SK-N-SH (cell line): ENCODE measurements at regions not wholly inside any gene's neighbourhood (a gene's known extent, or its start where the extent isn't known, plus 50 kb on each side); places are given as distances from the start of the nearest gene placed in this dataset.

Experiments used
- CTCF ChIA-PET: fragments of 300-600, 350-600 bp; formaldehyde crosslinking; extraction: SDS; loops from one replicate; lab custom pipeline; 2021; lab: Yijun Ruan, JAX
- POLR2A ChIA-PET: fragments of 350-600 bp; sonication (Branson Sonifier 250); formaldehyde crosslinking; extraction: SDS; loops from one replicate; lab custom pipeline; 2020; ENCODE audit warnings: antibody characterized with exemption, inconsistent platforms; lab: Yijun Ruan, JAX
- DNase-seq: peaks from one replicate; pipeline ENCODE4 v3.0.0; 2012
- H2AFZ ChIP-seq: fragments of 200-600 bp; sonication (generic); 2 replicates; pipeline ENCODE4 v1.8.1; 2016; ENCODE audit warnings: antibody characterized with exemption, mild to moderate bottlenecking, low read depth
- H3F3A ChIP-seq: fragments of 200-600 bp; sonication (generic); replicated peaks from 2 replicates; pipeline ENCODE3; 2016; ENCODE audit warnings: antibody characterized with exemption, mild to moderate bottlenecking; ENCODE audit not compliant: insufficient read depth
- H3K27ac ChIP-seq, 2 experiments: fragments of 200-500 bp in 1 of 2; fragments of 200-600 bp in 1 of 2; sonication (Bioruptor generic) in 1 of 2; sonication (generic), shearing (Covaris generic) in 1 of 2; 2 replicates each; pipeline versions ENCODE4 v1.5.1 to v1.6.1; 2014 to 2016; ENCODE audit warnings: low read depth in 2 of 2, inconsistent platforms in 1 of 2, low read length in 1 of 2, mild to moderate bottlenecking in 1 of 2, mixed read lengths in 1 of 2
- H3K27me3 ChIP-seq: fragments of 200-600 bp; sonication (generic), shearing (Covaris generic); 2 replicates; pipeline ENCODE4 v1.6.1; 2016; ENCODE audit warnings: mixed run types; ENCODE audit not compliant: insufficient read depth
- H3K36me3 ChIP-seq, 2 experiments: fragments of 200-500 bp in 1 of 2; fragments of 200-600 bp in 1 of 2; sonication (Bioruptor generic) in 1 of 2; sonication (generic) in 1 of 2; replicated peaks in 1 of 2; 2 replicates each; pipeline versions ENCODE3 to v1.5.1; 2014 to 2016; ENCODE audit warnings: low read length in 1 of 2, mild to moderate bottlenecking in 1 of 2; ENCODE audit not compliant: insufficient read depth in 2 of 2, control insufficient read depth in 1 of 2
- H3K4me1 ChIP-seq, 2 experiments: fragments of 200-500 bp in 1 of 2; fragments of 200-600 bp in 1 of 2; sonication (Bioruptor generic) in 1 of 2; sonication (generic), shearing (Covaris generic) in 1 of 2; 2 replicates each; pipeline versions ENCODE4 v1.5.1 to v1.6.1; 2014 to 2016; ENCODE audit warnings: low read depth in 1 of 2, low read length in 1 of 2, mixed run types in 1 of 2; ENCODE audit not compliant: insufficient read depth in 2 of 2, control insufficient read depth in 1 of 2
- H3K4me2 ChIP-seq: fragments of 200-600 bp; sonication (generic), shearing (Covaris generic); 2 replicates; pipeline ENCODE4 v1.6.1; 2017; ENCODE audit warnings: mixed run types
- H3K4me3 ChIP-seq, 2 experiments: fragments of 200-500 bp in 1 of 2; fragments of 200-600 bp in 1 of 2; sonication (Bioruptor generic) in 1 of 2; sonication (generic), shearing (Covaris generic) in 1 of 2; 2 replicates each; pipeline versions ENCODE4 v1.5.1 to v1.8.1; 2014 to 2016; ENCODE audit warnings: low read depth in 2 of 2, inconsistent platforms in 1 of 2, low read length in 1 of 2, mild to moderate bottlenecking in 1 of 2, mixed read lengths in 1 of 2, moderate library complexity in 1 of 2
- H3K79me2 ChIP-seq: fragments of 200-600 bp; sonication (generic); 2 replicates; pipeline ENCODE4 v1.8.1; 2017; ENCODE audit warnings: mild to moderate bottlenecking; ENCODE audit not compliant: insufficient read depth
- H3K9ac ChIP-seq: fragments of 200-600 bp; sonication (generic); 2 replicates; pipeline ENCODE4 v1.6.1; 2017; ENCODE audit warnings: mixed run types
- H3K9me2 ChIP-seq: fragments of 200-600 bp; sonication (generic); 2 replicates; pipeline ENCODE4 v1.6.1; 2017; ENCODE audit warnings: mixed run types
- H3K9me3 ChIP-seq: fragments of 200-600 bp; sonication (generic); 2 replicates; pipeline ENCODE4 v1.6.1; 2017; ENCODE audit warnings: mixed run types, mild to moderate bottlenecking, moderate library complexity
- H4K20me1 ChIP-seq: fragments of 200-600 bp; sonication (generic); 2 replicates; pipeline ENCODE4 v1.6.1; 2017; ENCODE audit warnings: mild to moderate bottlenecking, mixed run types; ENCODE audit not compliant: insufficient read depth
- CHD2 ChIP-seq: fragments of 150-350 bp; IDR thresholded peaks from 2 replicates; pipeline ENCODE4 v1.6.1; 2018; ENCODE audit warnings: low read length; ENCODE audit not compliant: partially characterized antibody
- ELF1 ChIP-seq: IDR thresholded peaks from 2 replicates; pipeline ENCODE4 v1.4.0; 2012
- EP300 ChIP-seq, 2 experiments: IDR thresholded peaks; 2 replicates each; pipeline versions ENCODE4 v1.4.0 to v1.6.1; 2012; ENCODE audit warnings: borderline replicate concordance in 1 of 2, low read depth in 1 of 2, low read length in 1 of 2
- FOXJ3 ChIP-seq: sonication (generic); formaldehyde crosslinking; IDR thresholded peaks from 2 replicates; pipeline ENCODE4 v1.5.1; 2020; ENCODE audit warnings: mild to moderate bottlenecking, missing genetic modification reagents
- GABPA ChIP-seq: IDR thresholded peaks from 2 replicates; pipeline ENCODE4 v1.4.0; 2012; ENCODE audit warnings: low read depth, mild to moderate bottlenecking
- GATA2 ChIP-seq: sonication (generic); formaldehyde crosslinking; IDR thresholded peaks from 2 replicates; pipeline ENCODE4 v1.5.0; 2020; ENCODE audit warnings: mild to moderate bottlenecking, missing genetic modification reagents
- JUND ChIP-seq: IDR thresholded peaks from 2 replicates; pipeline ENCODE4 v1.4.0; 2012
- MXI1 ChIP-seq: IDR thresholded peaks from 2 replicates; pipeline ENCODE4 v1.6.1; 2012; ENCODE audit warnings: mild to moderate bottlenecking, low read depth, low read length, improper control_type of control experiment
- NFIC ChIP-seq: IDR thresholded peaks from 2 replicates; pipeline ENCODE4 v1.4.0; 2012; ENCODE audit warnings: borderline replicate concordance
- POLR2AphosphoS5 ChIP-seq: IDR thresholded peaks from 2 replicates; pipeline ENCODE4 v1.6.1; 2012; ENCODE audit warnings: low read depth, low read length
- RAD21 ChIP-seq: IDR thresholded peaks from 2 replicates; pipeline ENCODE4 v1.6.1; 2012; ENCODE audit warnings: mild to moderate bottlenecking, low read length
- RCOR1 ChIP-seq: fragments of 150-350 bp; IDR thresholded peaks from 2 replicates; pipeline ENCODE4 v1.6.1; 2017; ENCODE audit warnings: antibody characterized with exemption, low read length
- RXRA ChIP-seq: IDR thresholded peaks from 2 replicates; pipeline ENCODE4 v1.4.0; 2012; ENCODE audit warnings: low read depth, mild to moderate bottlenecking, borderline replicate concordance
- SIN3A ChIP-seq: IDR thresholded peaks from 2 replicates; pipeline ENCODE4 v1.6.1; 2012; ENCODE audit warnings: low read depth, mild to moderate bottlenecking, low read length, moderate library complexity, borderline replicate concordance
- WGBS: methylation state at CpG from one replicate; pipeline ENCODE4 v1.1.6; 2017; ENCODE audit warnings: low lambda C conversion rate; 5-methylcytosine and 5-hydroxymethylcytosine counted together
- TF ChIP-seq, protein P1 (sequence below): IDR thresholded peaks from 2 replicates; pipeline ENCODE4 v1.4.0; 2012; ENCODE audit warnings: low read depth
- TF ChIP-seq, protein P2 (sequence below): IDR thresholded peaks from 2 replicates; pipeline ENCODE4 v1.4.0; 2012; ENCODE audit warnings: low read depth, borderline replicate concordance
- TF ChIP-seq, protein P3 (sequence below): IDR thresholded peaks from 2 replicates; pipeline ENCODE4; 2012
- TF ChIP-seq, protein P4 (sequence below): IDR thresholded peaks from 2 replicates; pipeline ENCODE4 v1.4.0; 2012; ENCODE audit warnings: low read depth, borderline replicate concordance
- TF ChIP-seq, protein P5 (sequence below): fragments of 150-350 bp; IDR thresholded peaks from 2 replicates; pipeline ENCODE4 v1.6.1; 2016; ENCODE audit warnings: mild to moderate bottlenecking, low read depth, low read length

DNA sequence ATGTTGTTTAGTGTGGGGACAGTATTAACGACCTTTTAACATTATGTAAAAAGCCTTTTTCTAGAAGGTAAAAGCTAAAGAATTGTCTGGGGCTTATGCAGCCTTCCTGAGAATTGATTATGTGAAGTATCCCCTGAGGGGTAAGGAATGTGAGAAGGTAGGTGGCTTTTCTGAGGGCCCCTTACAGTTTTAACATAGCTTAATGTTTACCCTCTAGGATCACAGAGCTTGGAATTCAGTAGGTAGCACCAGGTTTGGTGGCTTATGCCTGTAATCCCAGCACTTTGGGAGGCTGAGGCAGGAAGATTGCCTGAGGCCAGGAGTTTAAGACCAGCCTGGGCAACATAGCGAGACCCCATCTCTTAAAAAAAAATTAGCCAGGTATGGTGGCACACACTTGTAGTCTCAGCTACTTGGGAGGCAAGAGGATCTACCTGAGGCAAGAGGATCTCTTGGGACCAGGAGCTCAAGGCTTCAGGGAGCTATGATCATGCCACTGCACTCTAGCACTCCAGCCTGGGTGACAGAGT, 101.3 kb downstream of the OLFM4 start:
- Histone ChIP-seq H3K4me2 (no peak overlapping the region), H4K20me1 (no peaks in the 10 kb centered on the region), H3F3A (no peaks in the 10 kb centered on the region), H3K9me2 (no peaks in the 10 kb centered on the region), H3K79me2 (no peaks in the 10 kb centered on the region), H3K4me1 (no peaks in the 10 kb centered on the region), H3K9me3 (no peaks in the 10 kb centered on the region), H3K4me3 (no peak overlapping the region), H3K27me3 (no peaks in the 10 kb centered on the region), H3K9ac (no peak overlapping the region), H3K36me3 (no peaks in the 10 kb centered on the region), H3K27ac (no peak overlapping the region), H2AFZ (no peak overlapping the region)
- TF ChIP-seq NFIC = no peak
- TF ChIP-seq, protein P1, sequence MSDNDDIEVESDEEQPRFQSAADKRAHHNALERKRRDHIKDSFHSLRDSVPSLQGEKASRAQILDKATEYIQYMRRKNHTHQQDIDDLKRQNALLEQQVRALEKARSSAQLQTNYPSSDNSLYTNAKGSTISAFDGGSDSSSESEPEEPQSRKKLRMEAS = no peak
- no peak for TF ChIP-seq RCOR1
- no peak for TF ChIP-seq FOXJ3 (CRISPR knock-in tag)
- TF ChIP-seq EP300 (IDR thresholded peaks at IDR 0.05; ENCODE audit: borderline replicate concordance in 1 of 2, low read depth in 1 of 2, low read length in 1 of 2) = no peak
- TF ChIP-seq ELF1 = no peak
- TF ChIP-seq JUND = no peak
- TF ChIP-seq CHD2 = no peak
- no peak for TF ChIP-seq GABPA
- TF ChIP-seq RXRA = no peak
- TF ChIP-seq POLR2AphosphoS5 = no peak
- TF ChIP-seq, protein P2, sequence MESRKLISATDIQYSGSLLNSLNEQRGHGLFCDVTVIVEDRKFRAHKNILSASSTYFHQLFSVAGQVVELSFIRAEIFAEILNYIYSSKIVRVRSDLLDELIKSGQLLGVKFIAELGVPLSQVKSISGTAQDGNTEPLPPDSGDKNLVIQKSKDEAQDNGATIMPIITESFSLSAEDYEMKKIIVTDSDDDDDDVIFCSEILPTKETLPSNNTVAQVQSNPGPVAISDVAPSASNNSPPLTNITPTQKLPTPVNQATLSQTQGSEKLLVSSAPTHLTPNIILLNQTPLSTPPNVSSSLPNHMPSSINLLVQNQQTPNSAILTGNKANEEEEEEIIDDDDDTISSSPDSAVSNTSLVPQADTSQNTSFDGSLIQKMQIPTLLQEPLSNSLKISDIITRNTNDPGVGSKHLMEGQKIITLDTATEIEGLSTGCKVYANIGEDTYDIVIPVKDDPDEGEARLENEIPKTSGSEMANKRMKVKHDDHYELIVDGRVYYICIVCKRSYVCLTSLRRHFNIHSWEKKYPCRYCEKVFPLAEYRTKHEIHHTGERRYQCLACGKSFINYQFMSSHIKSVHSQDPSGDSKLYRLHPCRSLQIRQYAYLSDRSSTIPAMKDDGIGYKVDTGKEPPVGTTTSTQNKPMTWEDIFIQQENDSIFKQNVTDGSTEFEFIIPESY = no peak
- TF ChIP-seq, protein P3, sequence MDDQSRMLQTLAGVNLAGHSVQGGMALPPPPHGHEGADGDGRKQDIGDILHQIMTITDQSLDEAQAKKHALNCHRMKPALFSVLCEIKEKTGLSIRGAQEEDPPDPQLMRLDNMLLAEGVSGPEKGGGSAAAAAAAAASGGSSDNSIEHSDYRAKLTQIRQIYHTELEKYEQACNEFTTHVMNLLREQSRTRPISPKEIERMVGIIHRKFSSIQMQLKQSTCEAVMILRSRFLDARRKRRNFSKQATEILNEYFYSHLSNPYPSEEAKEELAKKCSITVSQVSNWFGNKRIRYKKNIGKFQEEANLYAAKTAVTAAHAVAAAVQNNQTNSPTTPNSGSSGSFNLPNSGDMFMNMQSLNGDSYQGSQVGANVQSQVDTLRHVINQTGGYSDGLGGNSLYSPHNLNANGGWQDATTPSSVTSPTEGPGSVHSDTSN = no peak
- TF ChIP-seq, protein P4, sequence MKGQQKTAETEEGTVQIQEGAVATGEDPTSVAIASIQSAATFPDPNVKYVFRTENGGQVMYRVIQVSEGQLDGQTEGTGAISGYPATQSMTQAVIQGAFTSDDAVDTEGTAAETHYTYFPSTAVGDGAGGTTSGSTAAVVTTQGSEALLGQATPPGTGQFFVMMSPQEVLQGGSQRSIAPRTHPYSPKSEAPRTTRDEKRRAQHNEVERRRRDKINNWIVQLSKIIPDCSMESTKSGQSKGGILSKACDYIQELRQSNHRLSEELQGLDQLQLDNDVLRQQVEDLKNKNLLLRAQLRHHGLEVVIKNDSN = no peak
- no peak for TF ChIP-seq MXI1
- TF ChIP-seq, protein P5, sequence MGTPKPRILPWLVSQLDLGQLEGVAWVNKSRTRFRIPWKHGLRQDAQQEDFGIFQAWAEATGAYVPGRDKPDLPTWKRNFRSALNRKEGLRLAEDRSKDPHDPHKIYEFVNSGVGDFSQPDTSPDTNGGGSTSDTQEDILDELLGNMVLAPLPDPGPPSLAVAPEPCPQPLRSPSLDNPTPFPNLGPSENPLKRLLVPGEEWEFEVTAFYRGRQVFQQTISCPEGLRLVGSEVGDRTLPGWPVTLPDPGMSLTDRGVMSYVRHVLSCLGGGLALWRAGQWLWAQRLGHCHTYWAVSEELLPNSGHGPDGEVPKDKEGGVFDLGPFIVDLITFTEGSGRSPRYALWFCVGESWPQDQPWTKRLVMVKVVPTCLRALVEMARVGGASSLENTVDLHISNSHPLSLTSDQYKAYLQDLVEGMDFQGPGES = no peak
- TF ChIP-seq SIN3A = no peak
- no peak for TF ChIP-seq RAD21
- TF ChIP-seq GATA2 (CRISPR knock-in tag) = no peak
- 14% methylated on average over 2 of the region's 2 CpGs for WGBS
- ChIA-PET CTCF (interaction anchor here (0.8 to 1.7 kb wide), 6 partner anchors 8 to 162 kb away, joined by 3 to 5 read pairs (median 4); no protein-coding TSS in a partner anchor), POLR2A (no interaction called here)
- DNase-seq = no peak
